ENCODE measurements at regions not wholly inside any gene's neighbourhood (a gene's known extent, or its start where the extent isn't known, plus 50 kb on each side); places are given as distances from the start of the nearest gene placed in this dataset.
A peak's percentile ranks its signal among the peaks of the same experiment; 100 is the strongest.

- CTCF ChIA-PET, result interaction anchor here (0.7 to 1.3 kb wide), 3 partner anchors 19 to 777 kb away, joined by 3 to 4 read pairs (median 3); no protein-coding TSS in a partner anchor
- peak; percentile 1 to 41 for DNase-seq (ENCODE audit: low read depth in 1 of 2, low spot score in 1 of 2)
- FAIRE-seq, result no peak
Measured at GRCh38 chr4:175560604-175561003, 251.5 kb downstream of the GPM6A start.

More at GRCh38 chr4:175560604-175561003, 251.5 kb downstream of the GPM6A start:
- Histone ChIP-seq H3K4me2 (no peak overlapping the region), H3K9me3 (no peaks in the 10 kb centered on the region), H3K27ac (no peak overlapping the region), H3K4me3 (no peak overlapping the region), H3K4me1 (no peaks in the 10 kb centered on the region)
- WGBS (ENCODE audit: missing lambda C conversion rate), result 11% methylated on average over 1 of the region's 1 CpG
- TF ChIP-seq, protein P1, sequence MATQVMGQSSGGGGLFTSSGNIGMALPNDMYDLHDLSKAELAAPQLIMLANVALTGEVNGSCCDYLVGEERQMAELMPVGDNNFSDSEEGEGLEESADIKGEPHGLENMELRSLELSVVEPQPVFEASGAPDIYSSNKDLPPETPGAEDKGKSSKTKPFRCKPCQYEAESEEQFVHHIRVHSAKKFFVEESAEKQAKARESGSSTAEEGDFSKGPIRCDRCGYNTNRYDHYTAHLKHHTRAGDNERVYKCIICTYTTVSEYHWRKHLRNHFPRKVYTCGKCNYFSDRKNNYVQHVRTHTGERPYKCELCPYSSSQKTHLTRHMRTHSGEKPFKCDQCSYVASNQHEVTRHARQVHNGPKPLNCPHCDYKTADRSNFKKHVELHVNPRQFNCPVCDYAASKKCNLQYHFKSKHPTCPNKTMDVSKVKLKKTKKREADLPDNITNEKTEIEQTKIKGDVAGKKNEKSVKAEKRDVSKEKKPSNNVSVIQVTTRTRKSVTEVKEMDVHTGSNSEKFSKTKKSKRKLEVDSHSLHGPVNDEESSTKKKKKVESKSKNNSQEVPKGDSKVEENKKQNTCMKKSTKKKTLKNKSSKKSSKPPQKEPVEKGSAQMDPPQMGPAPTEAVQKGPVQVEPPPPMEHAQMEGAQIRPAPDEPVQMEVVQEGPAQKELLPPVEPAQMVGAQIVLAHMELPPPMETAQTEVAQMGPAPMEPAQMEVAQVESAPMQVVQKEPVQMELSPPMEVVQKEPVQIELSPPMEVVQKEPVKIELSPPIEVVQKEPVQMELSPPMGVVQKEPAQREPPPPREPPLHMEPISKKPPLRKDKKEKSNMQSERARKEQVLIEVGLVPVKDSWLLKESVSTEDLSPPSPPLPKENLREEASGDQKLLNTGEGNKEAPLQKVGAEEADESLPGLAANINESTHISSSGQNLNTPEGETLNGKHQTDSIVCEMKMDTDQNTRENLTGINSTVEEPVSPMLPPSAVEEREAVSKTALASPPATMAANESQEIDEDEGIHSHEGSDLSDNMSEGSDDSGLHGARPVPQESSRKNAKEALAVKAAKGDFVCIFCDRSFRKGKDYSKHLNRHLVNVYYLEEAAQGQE (IDR thresholded peaks at IDR 0.05), result no peak
- TF ChIP-seq MAZ (IDR thresholded peaks at IDR 0.05; ENCODE audit: borderline replicate concordance, low read depth, low read length) (no peak), SMC3 (IDR thresholded peaks at IDR 0.05) (peak; percentile 53), NFE2L2 (conservative IDR thresholded peaks at IDR 0.05; ENCODE audit: low read length) (no peak), JUNB (IDR thresholded peaks at IDR 0.05) (no peak), NPAS2 (CRISPR knock-in tag; IDR thresholded peaks at IDR 0.05; ENCODE audit: borderline replicate concordance) (no peak), HDAC2 (IDR thresholded peaks at IDR 0.05) (no peak), FOSL2 (IDR thresholded peaks at IDR 0.05) (no peak), FOSL2 (CRISPR knock-in tag; IDR thresholded peaks at IDR 0.05) (no peak), CBX8 (IDR thresholded peaks at IDR 0.05) (no peak), PHF8 (IDR thresholded peaks at IDR 0.05; ENCODE audit: borderline replicate concordance, low read depth) (no peak), RAD21 (conservative IDR thresholded peaks at IDR 0.05 in 1 of 2, IDR thresholded peaks at IDR 0.05 in 1 of 2) (peak; percentile 70 to 73), FOSB (CRISPR knock-in tag; IDR thresholded peaks at IDR 0.05) (no peak), RFX5 (IDR thresholded peaks at IDR 0.05) (no peak), HOXA7 (CRISPR knock-in tag; IDR thresholded peaks at IDR 0.05) (no peak), HOXB5 (CRISPR knock-in tag; IDR thresholded peaks at IDR 0.05) (no peak), ESRRA (IDR thresholded peaks at IDR 0.05; ENCODE audit: borderline replicate concordance, low read length) (no peak), ELK1 (IDR thresholded peaks at IDR 0.05; ENCODE audit: low read depth, low read length) (no peak), BCL3 (IDR thresholded peaks at IDR 0.05) (no peak), POLR2AphosphoS2 (conservative IDR thresholded peaks at IDR 0.05; ENCODE audit: low read length) (no peak), FOXS1 (CRISPR knock-in tag; IDR thresholded peaks at IDR 0.05) (no peak)
- TF ChIP-seq, protein P2, sequence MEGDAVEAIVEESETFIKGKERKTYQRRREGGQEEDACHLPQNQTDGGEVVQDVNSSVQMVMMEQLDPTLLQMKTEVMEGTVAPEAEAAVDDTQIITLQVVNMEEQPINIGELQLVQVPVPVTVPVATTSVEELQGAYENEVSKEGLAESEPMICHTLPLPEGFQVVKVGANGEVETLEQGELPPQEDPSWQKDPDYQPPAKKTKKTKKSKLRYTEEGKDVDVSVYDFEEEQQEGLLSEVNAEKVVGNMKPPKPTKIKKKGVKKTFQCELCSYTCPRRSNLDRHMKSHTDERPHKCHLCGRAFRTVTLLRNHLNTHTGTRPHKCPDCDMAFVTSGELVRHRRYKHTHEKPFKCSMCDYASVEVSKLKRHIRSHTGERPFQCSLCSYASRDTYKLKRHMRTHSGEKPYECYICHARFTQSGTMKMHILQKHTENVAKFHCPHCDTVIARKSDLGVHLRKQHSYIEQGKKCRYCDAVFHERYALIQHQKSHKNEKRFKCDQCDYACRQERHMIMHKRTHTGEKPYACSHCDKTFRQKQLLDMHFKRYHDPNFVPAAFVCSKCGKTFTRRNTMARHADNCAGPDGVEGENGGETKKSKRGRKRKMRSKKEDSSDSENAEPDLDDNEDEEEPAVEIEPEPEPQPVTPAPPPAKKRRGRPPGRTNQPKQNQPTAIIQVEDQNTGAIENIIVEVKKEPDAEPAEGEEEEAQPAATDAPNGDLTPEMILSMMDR (IDR thresholded peaks at IDR 0.05), result peak; percentile 56
- TF ChIP-seq, protein P3, sequence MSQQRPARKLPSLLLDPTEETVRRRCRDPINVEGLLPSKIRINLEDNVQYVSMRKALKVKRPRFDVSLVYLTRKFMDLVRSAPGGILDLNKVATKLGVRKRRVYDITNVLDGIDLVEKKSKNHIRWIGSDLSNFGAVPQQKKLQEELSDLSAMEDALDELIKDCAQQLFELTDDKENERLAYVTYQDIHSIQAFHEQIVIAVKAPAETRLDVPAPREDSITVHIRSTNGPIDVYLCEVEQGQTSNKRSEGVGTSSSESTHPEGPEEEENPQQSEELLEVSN (IDR thresholded peaks at IDR 0.05; ENCODE audit: borderline replicate concordance, low read depth), result no peak
- POLR2A ChIA-PET, result no interaction called here
- ATAC-seq, result peak; percentile 64 to 70; a peak in 4 of 6 replicates
